ENCODE measurements at regions not wholly inside any gene's neighbourhood (a gene's known extent, or its start where the extent isn't known, plus 50 kb on each side); places are given as distances from the start of the nearest gene placed in this dataset.
"Not testable (repeated sequence)": the region's sequence is repeated elsewhere in the genome, so short reads cannot be mapped to it uniquely, and the experiment has no call there.

- no peak overlapping the region for H3K27ac Mint-ChIP-seq
- WGBS (ENCODE audit: insufficient coverage) = 98% methylated on average over 7 of the region's 11 CpGs
- H3K27ac ChIP-seq (ENCODE audit: low read depth in 1 of 2, low read length in 2 of 2) = no peak overlapping the region
Observed at GRCh38 chr4:9709724-9710123, 71.7 kb upstream of the DRD5 start.

GRCh38 chr4:9715271-9715670 is 66.2 kb upstream of the DRD5 start:
- peaks cover 0 to 10% (median 4%) of the 10 kb centered on the region in 7 donors for H3K9me3 Mint-ChIP-seq
- H3K4me1 ChIP-seq (ENCODE audit: control insufficient read depth in 1 of 2, insufficient read depth in 2 of 2, low read length in 2 of 2); H3K27me3 ChIP-seq (ENCODE audit: control insufficient read depth in 2 of 2, insufficient read depth in 2 of 2, low read length in 2 of 2); H3K79me2 ChIP-seq (ENCODE audit: insufficient read depth, low read length); H4K20me1 ChIP-seq (ENCODE audit: insufficient read depth, low read length); H3K36me3 ChIP-seq (replicated peaks in 1 of 2; ENCODE audit: control insufficient read depth in 1 of 2, insufficient read depth in 2 of 2, low read length in 2 of 2); H3K27ac Mint-ChIP-seq; H3K4me2 ChIP-seq (replicated peaks; ENCODE audit: extremely low read depth, low read length, poor library complexity, severe bottlenecking); intact Hi-C loops (cut with micrococcal nuclease); H3K9me3 ChIP-seq (replicated peaks in 1 of 2; ENCODE audit: control insufficient read depth in 1 of 2, insufficient read depth in 1 of 2, low read length in 2 of 2); H3K4me3 Mint-ChIP-seq; H3K9ac ChIP-seq (ENCODE audit: insufficient read depth, low read length, poor library complexity, severe bottlenecking); H3K4me3 ChIP-seq (replicated peaks in 1 of 3; ENCODE audit: low read depth in 2 of 3, low read length in 3 of 3); H3K4me1 Mint-ChIP-seq; H3K36me3 Mint-ChIP-seq; H2AFZ ChIP-seq (ENCODE audit: insufficient read depth, low read depth, low read length, poor library complexity, severe bottlenecking); H3K27me3 Mint-ChIP-seq (ENCODE audit: low read depth in 3 of 3); H3K27ac ChIP-seq (ENCODE audit: low read depth in 1 of 2, low read length in 2 of 2); DNase-seq: not testable (repeated sequence)
- 61% methylated on average over 2 of the region's 2 CpGs for WGBS (ENCODE audit: insufficient coverage)

More at GRCh38 chr4:9709724-9710123, 71.7 kb upstream of the DRD5 start:
- Mint-ChIP-seq H3K9me3 (peaks cover 0 to 10% (median 4%) of the 10 kb centered on the region in 7 donors), H3K27me3 (ENCODE audit: low read depth in 3 of 3) (peaks cover 0 to 2% (median 0%) of the 10 kb centered on the region in 3 donors), H3K36me3 (no peaks in the 10 kb centered on the region), H3K4me3 (no peak overlapping the region), H3K4me1 (no peaks in the 10 kb centered on the region)
- H3K9ac ChIP-seq (ENCODE audit: insufficient read depth, low read length, poor library complexity, severe bottlenecking) = no peak overlapping the region
- H3K9me3 ChIP-seq (replicated peaks in 1 of 2; ENCODE audit: control insufficient read depth in 1 of 2, insufficient read depth in 1 of 2, low read length in 2 of 2) = no peaks in the 10 kb centered on the region
- no peak for TF ChIP-seq CTCF (IDR thresholded peaks at IDR 0.05)
- intact Hi-C loops (cut with micrococcal nuclease) = loop anchor here in 1 of 2 donors (10.0 kb wide), 1 partner anchor 355 kb away; no protein-coding TSS in a partner anchor
- H3K4me2 ChIP-seq (replicated peaks; ENCODE audit: extremely low read depth, low read length, poor library complexity, severe bottlenecking) = no peak overlapping the region
- H3K4me3 ChIP-seq (replicated peaks in 1 of 3; ENCODE audit: low read depth in 2 of 3, low read length in 3 of 3) = no peak overlapping the region
- no peaks in the 10 kb centered on the region for H3K27me3 ChIP-seq (ENCODE audit: control insufficient read depth in 2 of 2, insufficient read depth in 2 of 2, low read length in 2 of 2)
- no peaks in the 10 kb centered on the region for H4K20me1 ChIP-seq (ENCODE audit: insufficient read depth, low read length)
- DNase-seq = no peak
- H3K36me3 ChIP-seq (replicated peaks in 1 of 2; ENCODE audit: control insufficient read depth in 1 of 2, insufficient read depth in 2 of 2, low read length in 2 of 2) = no peaks in the 10 kb centered on the region
- H2AFZ ChIP-seq (ENCODE audit: insufficient read depth, low read depth, low read length, poor library complexity, severe bottlenecking) = no peak overlapping the region
- no peaks in the 10 kb centered on the region for H3K4me1 ChIP-seq (ENCODE audit: control insufficient read depth in 1 of 2, insufficient read depth in 2 of 2, low read length in 2 of 2)
- no peaks in the 10 kb centered on the region for H3K79me2 ChIP-seq (ENCODE audit: insufficient read depth, low read length)

All from CD14-positive monocyte (primary cell).